ENCODE measurements at regions not wholly inside any gene's neighbourhood (a gene's known extent, or its start where the extent isn't known, plus 50 kb on each side); places are given as distances from the start of the nearest gene placed in this dataset.
A peak's percentile ranks its signal among the peaks of the same experiment; 100 is the strongest.

DNA sequence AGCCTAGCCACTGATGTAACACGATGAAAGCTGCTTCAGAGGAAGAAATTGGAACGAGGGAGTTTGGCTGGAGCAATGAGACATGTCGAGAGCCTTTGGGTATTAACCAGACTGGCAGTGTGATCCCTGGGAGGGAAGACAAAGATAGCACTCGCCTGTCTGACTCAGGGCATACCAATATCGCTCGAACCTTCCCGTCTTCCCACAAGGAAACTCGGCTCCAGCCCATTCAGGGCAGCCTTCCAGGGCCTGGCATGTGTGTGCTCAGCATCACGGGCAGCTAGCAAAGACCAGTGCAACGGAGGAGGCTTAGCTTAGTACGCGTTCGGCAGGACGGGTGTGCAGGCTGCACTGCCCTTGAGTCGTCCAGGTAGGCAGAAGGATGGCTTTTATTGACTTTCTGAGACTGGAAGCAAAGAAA is 356.9 kb upstream of the WWC1 start:
- Histone ChIP-seq H3K4me3 (no peak overlapping the region), H3K79me2 (no peaks in the 10 kb centered on the region), H2AFZ (no peak overlapping the region), H3K4me1 (ENCODE audit: insufficient read depth) (no peaks in the 10 kb centered on the region), H3K4me2 (no peak overlapping the region), H4K20me1 (ENCODE audit: insufficient read depth, poor library complexity, severe bottlenecking) (no peaks in the 10 kb centered on the region), H3K27me3 (no peaks in the 10 kb centered on the region), H3K9me2 (replicated peaks; ENCODE audit: insufficient read depth) (no peaks in the 10 kb centered on the region), H3K36me3 (replicated peaks; ENCODE audit: insufficient read depth, low read depth) (no peaks in the 10 kb centered on the region), H3K27ac (no peak overlapping the region), H3K9me3 (ENCODE audit: low read depth) (no peaks in the 10 kb centered on the region)
- DNase-seq (ENCODE audit: low spot score) = peak; percentile 17
- no peak for TF ChIP-seq EZH2phosphoT487 (IDR thresholded peaks at IDR 0.05; ENCODE audit: low read depth, severe bottlenecking, unreplicated experiment)
- no peak for TF ChIP-seq EZH2 (IDR thresholded peaks at IDR 0.05; ENCODE audit: borderline replicate concordance)
- TF ChIP-seq, protein P1, sequence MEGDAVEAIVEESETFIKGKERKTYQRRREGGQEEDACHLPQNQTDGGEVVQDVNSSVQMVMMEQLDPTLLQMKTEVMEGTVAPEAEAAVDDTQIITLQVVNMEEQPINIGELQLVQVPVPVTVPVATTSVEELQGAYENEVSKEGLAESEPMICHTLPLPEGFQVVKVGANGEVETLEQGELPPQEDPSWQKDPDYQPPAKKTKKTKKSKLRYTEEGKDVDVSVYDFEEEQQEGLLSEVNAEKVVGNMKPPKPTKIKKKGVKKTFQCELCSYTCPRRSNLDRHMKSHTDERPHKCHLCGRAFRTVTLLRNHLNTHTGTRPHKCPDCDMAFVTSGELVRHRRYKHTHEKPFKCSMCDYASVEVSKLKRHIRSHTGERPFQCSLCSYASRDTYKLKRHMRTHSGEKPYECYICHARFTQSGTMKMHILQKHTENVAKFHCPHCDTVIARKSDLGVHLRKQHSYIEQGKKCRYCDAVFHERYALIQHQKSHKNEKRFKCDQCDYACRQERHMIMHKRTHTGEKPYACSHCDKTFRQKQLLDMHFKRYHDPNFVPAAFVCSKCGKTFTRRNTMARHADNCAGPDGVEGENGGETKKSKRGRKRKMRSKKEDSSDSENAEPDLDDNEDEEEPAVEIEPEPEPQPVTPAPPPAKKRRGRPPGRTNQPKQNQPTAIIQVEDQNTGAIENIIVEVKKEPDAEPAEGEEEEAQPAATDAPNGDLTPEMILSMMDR (IDR thresholded peaks at IDR 0.05; ENCODE audit: poor library complexity) = no peak
- WGBS (ENCODE audit: low lambda C conversion rate, missing lambda C conversion rate) = 74% methylated on average over 15 of the region's 15 CpGs

DNA sequence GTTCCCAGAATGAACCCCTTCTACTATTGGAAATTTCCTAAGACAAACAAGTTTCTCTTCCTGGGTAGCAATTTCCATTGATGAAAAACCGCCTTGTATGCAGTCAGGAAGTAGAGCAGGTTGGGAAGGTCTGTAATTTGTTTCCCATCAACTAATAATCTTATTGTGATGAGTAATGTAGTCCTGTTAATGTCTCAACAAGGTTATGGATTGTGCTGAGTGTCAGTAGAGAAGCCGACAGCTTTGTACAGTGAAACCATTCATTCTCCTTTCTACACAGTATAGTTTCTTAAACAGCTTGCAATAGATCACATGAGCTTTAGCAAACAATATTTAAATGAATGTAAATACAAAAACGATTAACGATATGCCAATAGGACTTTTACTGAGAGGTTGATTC is 355.4 kb upstream of the WWC1 start:
- no peak for DNase-seq (ENCODE audit: low spot score)
- Histone ChIP-seq H3K79me2 (no peaks in the 10 kb centered on the region), H3K4me3 (no peak overlapping the region), H3K27me3 (no peaks in the 10 kb centered on the region), H3K4me2 (no peak overlapping the region), H3K36me3 (replicated peaks; ENCODE audit: insufficient read depth, low read depth) (no peaks in the 10 kb centered on the region), H2AFZ (no peak overlapping the region), H3K4me1 (ENCODE audit: insufficient read depth) (no peaks in the 10 kb centered on the region), H3K9me3 (ENCODE audit: low read depth) (no peaks in the 10 kb centered on the region), H3K27ac (no peak overlapping the region), H3K9me2 (replicated peaks; ENCODE audit: insufficient read depth) (no peaks in the 10 kb centered on the region), H4K20me1 (ENCODE audit: insufficient read depth, poor library complexity, severe bottlenecking) (no peaks in the 10 kb centered on the region)
- TF ChIP-seq EZH2phosphoT487 (IDR thresholded peaks at IDR 0.05; ENCODE audit: low read depth, severe bottlenecking, unreplicated experiment) (no peak), EZH2 (IDR thresholded peaks at IDR 0.05; ENCODE audit: borderline replicate concordance) (no peak)
- TF ChIP-seq, protein P1 (IDR thresholded peaks at IDR 0.05; ENCODE audit: poor library complexity) = no peak
- 88% methylated on average over 4 of the region's 4 CpGs for WGBS (ENCODE audit: low lambda C conversion rate, missing lambda C conversion rate)

DNA sequence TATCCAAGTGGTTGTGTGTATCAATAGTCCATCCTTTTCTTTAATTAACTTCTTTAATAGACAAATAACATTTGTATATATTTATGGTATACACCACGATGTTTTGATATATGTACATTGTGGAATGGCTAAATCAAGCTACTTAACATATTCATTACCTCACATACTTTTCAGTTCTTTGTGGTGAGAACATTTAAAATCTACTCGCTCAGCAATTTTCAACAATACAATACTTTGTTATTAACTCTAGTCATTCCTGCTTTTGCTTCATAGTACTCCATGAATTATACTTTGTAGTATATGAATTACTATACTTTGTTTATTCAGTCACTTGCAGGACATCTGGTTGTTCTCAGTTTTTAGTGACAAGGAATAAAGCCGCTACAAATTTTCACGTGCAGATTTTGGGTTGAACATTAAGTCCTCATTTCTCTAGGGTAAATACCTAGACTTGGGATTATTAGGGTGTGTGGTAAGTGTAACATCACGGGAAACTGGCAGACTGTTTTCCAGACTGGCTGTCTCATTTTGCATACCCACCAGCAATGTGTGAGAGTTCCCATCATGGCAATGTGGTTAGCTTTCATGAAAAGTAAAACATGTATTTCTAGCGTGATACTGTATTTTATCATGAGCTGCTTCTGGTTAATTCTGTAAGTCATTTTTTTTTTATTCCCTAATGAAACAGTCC is 354.4 kb upstream of the WWC1 start:
- Histone ChIP-seq H4K20me1 (ENCODE audit: insufficient read depth, poor library complexity, severe bottlenecking) (no peaks in the 10 kb centered on the region), H3K36me3 (replicated peaks; ENCODE audit: insufficient read depth, low read depth) (no peaks in the 10 kb centered on the region), H3K9me3 (ENCODE audit: low read depth) (no peaks in the 10 kb centered on the region), H3K79me2 (no peaks in the 10 kb centered on the region), H3K27me3 (no peaks in the 10 kb centered on the region), H3K9me2 (replicated peaks; ENCODE audit: insufficient read depth) (no peaks in the 10 kb centered on the region), H2AFZ (no peak overlapping the region), H3K27ac (no peak overlapping the region), H3K4me3 (no peak overlapping the region), H3K4me2 (no peak overlapping the region), H3K4me1 (ENCODE audit: insufficient read depth) (no peaks in the 10 kb centered on the region)
- DNase-seq (ENCODE audit: low spot score) = no peak
- TF ChIP-seq EZH2 (IDR thresholded peaks at IDR 0.05; ENCODE audit: borderline replicate concordance) (no peak), EZH2phosphoT487 (IDR thresholded peaks at IDR 0.05; ENCODE audit: low read depth, severe bottlenecking, unreplicated experiment) (no peak)
- TF ChIP-seq, protein P1 (IDR thresholded peaks at IDR 0.05; ENCODE audit: poor library complexity) = no peak
- WGBS (ENCODE audit: low lambda C conversion rate, missing lambda C conversion rate) = 80% methylated on average over 6 of the region's 6 CpGs

Measured in hepatocyte (in vitro differentiated cells).